Prostate gland (tissue), 2 donors: ENCODE measurements at regions not wholly inside any gene's neighbourhood (a gene's known extent, or its start where the extent isn't known, plus 50 kb on each side); places are given as distances from the start of the nearest gene placed in this dataset.

ENCODE experiments used
- POLR2A ChIP-seq: fragments of 450-650 bp; IDR thresholded peaks from one replicate; pipeline ENCODE4 v1.6.1; 2016; ENCODE audit warnings: antibody characterized with exemption, mild to moderate bottlenecking
- POLR2AphosphoS5 ChIP-seq: sonication (generic); formaldehyde crosslinking; IDR thresholded peaks from one replicate; pipeline ENCODE4 v1.6.1; 2017; ENCODE audit warnings: antibody characterized with exemption
- TF ChIP-seq, protein P1 (sequence below), 4 experiments: fragments of 200-600 bp in 2 of 4; fragments of 450-650 bp in 2 of 4; sonication (generic) in 2 of 4; IDR thresholded peaks; 1 replicate in 3 of 4; 2 replicates in 1 of 4; pipeline ENCODE4 v1.5.1; 2016 to 2019; ENCODE audit warnings: antibody characterized with exemption in 4 of 4, mild to moderate bottlenecking in 2 of 4, moderate library complexity in 2 of 4

DNA sequence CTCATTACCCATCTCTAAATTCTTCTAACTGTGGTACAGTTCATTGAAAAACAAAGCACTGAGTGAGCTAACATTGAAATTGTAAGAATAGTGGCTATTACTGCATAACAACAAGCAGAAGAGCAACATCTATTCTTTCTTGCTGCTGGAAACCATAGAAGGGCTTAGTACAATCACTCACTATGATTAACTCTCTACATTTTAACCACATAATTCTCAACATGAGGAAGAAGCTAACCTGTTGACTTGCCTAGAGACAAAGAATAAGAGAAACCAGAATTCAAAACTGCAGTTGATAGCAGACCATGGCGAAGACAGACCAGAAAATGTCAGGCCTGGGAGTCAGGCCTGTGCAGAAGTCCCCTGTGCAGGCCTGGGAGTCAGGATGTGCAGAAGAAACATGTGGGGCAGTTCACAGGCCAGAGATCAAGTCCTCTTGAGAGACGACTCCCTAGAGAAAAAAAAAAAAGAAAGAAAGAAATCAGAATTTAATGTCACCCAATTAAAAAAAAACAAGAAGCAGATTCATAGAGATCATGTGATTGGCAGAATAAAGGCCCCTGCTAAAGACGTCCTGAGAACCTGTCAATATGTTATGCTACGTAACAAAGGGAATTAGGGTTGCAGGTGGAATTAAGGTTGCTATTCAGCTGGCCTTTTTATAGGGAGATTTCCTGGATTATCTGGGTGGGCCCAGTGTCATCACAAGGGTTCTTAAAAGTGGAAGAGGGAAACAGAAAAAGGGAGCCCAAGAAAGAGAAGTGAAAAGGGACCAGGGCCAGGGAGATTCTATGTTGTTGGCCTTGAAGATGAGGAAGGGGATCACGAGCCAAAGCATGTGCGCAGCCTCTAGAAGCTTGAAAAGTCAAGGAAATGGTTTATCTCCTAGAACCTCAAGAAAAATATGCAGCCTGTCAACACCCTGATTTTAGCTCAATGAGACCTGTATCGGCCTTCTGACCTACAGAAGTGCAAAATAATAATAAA is 94.9 kb downstream of the MRPL39 start:
- TF ChIP-seq POLR2AphosphoS5 (no peak), POLR2A (no peak)
- TF ChIP-seq, protein P1, sequence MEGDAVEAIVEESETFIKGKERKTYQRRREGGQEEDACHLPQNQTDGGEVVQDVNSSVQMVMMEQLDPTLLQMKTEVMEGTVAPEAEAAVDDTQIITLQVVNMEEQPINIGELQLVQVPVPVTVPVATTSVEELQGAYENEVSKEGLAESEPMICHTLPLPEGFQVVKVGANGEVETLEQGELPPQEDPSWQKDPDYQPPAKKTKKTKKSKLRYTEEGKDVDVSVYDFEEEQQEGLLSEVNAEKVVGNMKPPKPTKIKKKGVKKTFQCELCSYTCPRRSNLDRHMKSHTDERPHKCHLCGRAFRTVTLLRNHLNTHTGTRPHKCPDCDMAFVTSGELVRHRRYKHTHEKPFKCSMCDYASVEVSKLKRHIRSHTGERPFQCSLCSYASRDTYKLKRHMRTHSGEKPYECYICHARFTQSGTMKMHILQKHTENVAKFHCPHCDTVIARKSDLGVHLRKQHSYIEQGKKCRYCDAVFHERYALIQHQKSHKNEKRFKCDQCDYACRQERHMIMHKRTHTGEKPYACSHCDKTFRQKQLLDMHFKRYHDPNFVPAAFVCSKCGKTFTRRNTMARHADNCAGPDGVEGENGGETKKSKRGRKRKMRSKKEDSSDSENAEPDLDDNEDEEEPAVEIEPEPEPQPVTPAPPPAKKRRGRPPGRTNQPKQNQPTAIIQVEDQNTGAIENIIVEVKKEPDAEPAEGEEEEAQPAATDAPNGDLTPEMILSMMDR (IDR thresholded peaks at IDR 0.05) = no peak
